ENCODE measurements at regions not wholly inside any gene's neighbourhood (a gene's known extent, or its start where the extent isn't known, plus 50 kb on each side); places are given as distances from the start of the nearest gene placed in this dataset.
"Not testable (repeated sequence)": the region's sequence is repeated elsewhere in the genome, so short reads cannot be mapped to it uniquely, and the experiment has no call there.

DNA sequence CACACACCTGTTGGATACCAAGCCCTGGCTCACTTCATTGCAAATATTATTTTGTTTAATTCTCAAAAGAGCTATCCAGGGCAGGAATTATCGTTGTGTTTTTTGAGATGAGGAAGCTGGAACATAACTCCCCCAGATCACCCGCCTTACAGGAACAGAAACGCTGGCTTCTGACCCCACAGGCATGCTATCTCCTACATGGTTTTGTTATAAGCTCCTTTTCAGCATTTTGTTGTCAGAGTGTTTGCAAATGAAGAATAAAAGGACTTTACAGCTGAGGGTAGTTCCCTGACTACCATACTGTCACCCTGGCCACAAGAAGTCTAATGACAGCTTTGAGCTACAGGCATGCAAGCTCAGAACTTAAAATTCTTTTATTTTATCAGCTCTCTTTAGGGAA is 62.0 kb upstream of the MRPS9 start:
- TF ChIP-seq, protein P1, sequence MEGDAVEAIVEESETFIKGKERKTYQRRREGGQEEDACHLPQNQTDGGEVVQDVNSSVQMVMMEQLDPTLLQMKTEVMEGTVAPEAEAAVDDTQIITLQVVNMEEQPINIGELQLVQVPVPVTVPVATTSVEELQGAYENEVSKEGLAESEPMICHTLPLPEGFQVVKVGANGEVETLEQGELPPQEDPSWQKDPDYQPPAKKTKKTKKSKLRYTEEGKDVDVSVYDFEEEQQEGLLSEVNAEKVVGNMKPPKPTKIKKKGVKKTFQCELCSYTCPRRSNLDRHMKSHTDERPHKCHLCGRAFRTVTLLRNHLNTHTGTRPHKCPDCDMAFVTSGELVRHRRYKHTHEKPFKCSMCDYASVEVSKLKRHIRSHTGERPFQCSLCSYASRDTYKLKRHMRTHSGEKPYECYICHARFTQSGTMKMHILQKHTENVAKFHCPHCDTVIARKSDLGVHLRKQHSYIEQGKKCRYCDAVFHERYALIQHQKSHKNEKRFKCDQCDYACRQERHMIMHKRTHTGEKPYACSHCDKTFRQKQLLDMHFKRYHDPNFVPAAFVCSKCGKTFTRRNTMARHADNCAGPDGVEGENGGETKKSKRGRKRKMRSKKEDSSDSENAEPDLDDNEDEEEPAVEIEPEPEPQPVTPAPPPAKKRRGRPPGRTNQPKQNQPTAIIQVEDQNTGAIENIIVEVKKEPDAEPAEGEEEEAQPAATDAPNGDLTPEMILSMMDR (conservative IDR thresholded peaks at IDR 0.05; ENCODE audit: low read depth, low read length) = no peak
- DNase-seq (ENCODE audit: low read depth) = no peak
- no peak overlapping the region for H3K4me3 ChIP-seq (ENCODE audit: low read length)

DNA sequence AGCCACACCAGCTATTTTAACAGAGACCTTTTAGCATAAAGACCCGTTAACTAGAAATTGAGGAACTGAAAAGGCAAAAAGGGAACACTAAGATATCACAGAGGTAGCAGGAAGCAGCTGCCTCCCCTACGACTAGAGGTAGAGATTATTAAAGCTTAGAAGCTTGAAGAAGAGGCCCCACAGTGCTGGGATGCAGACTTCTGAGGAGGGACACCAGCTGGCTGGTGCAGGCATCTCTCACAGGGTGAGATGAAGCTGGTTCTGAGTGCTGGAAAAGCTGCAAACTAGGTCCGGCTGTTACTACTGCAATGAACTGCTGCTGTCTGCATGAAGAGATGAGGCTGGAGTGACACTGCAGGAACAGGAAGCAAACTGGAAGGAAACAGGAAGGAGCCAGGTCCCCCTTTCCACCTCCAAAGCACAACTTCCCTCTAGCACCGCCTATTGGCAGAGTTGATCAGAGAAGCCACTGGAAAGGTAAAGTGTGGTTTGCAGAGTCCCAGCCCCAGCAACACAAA is 61.2 kb upstream of the MRPS9 start:
- TF ChIP-seq, protein P1 (conservative IDR thresholded peaks at IDR 0.05; ENCODE audit: low read depth, low read length) = no peak
- H3K4me3 ChIP-seq (ENCODE audit: low read length) = no peak overlapping the region
- DNase-seq (ENCODE audit: low read depth) = no peak

DNA sequence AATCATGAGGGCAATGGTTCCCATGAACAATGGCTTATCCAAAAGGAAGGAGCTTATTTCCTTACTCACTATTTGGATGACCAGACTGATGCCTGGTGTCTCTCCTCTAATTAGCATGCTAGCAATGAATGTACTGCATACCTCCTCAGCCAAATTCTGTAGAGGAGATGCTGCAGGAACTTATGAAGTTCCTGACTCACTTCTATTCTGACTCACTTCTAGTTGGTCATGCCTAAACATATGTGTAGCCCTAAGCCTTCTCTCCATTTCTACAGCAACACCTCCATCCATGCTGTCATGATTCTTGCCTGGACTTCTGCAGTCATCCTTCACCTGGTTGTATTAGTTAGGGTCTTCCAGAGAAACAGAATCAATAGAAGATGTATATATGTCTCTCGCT is 59.9 kb upstream of the MRPS9 start:
- TF ChIP-seq, protein P1 (conservative IDR thresholded peaks at IDR 0.05; ENCODE audit: low read depth, low read length) = no peak
- no peak for DNase-seq (ENCODE audit: low read depth)
- H3K4me3 ChIP-seq (ENCODE audit: low read length) = no peak overlapping the region

DNA sequence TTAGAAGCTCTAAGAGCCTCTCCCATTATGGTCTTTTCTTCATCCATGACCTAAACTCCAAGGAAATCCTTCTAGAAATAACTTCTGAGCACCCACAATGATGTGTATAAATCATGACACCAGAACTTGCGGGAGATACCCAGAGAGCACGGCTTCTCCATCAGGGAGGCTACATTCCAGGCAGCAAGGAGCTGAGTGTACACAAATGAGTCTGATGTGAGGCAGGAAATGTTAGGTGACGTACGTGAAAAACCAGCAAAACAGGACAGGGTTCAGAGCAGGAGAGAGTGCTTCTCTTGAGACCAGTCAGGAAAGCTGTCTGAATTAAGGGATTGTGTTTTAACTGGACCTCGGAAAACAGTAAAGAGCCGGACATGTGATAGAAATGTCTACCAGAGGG is 58.1 kb upstream of the MRPS9 start:
- H3K4me3 ChIP-seq (ENCODE audit: low read length); DNase-seq (ENCODE audit: low read depth): not testable (repeated sequence)

DNA sequence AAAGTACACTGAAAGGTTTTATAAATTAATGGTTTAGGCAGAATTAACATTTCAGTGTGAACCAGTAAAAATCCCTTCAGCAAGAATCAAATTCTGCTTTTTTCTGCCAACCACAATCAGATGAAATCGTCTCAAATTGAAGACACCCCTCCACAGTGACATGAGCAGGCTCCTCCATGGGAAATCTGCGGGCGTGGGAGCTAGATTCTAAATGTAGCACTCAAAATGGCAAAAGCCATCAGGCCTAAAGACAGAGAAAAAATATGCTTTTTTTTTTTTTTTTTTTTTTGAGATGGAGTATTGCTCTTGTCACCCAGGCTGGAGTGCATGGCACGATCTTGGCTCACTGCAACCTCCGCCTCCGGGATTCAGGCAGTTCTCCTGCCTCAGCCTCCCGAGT is 55.8 kb upstream of the MRPS9 start:
- no peak overlapping the region for H3K4me3 ChIP-seq (ENCODE audit: low read length)
- no peak for DNase-seq (ENCODE audit: low read depth)
- TF ChIP-seq, protein P1 (conservative IDR thresholded peaks at IDR 0.05; ENCODE audit: low read depth, low read length) = no peak
